Lower lobe of right lung (tissue), 2 donors: ENCODE measurements at regions not wholly inside any gene's neighbourhood (a gene's known extent, or its start where the extent isn't known, plus 50 kb on each side); places are given as distances from the start of the nearest gene placed in this dataset.

ENCODE experiments used
- ATAC-seq, 2 donors: fragments of 200-7000 bp; cut with Tn5 transposase; one replicate each; pipeline ENCODE4 v1.9.1; 2020 to 2022; ENCODE audit warnings: mild to moderate bottlenecking in 2 of 2, moderate library complexity in 2 of 2
- DNase-seq: peaks from one replicate; pipeline ENCODE4 v3.0.0-alpha.2; 2020
- H3K27ac ChIP-seq: fragments of 200-600 bp; one replicate; pipeline ENCODE4 v1.8.0; 2022
- H3K27me3 ChIP-seq: fragments of 200-600 bp; one replicate; pipeline ENCODE4 v1.8.0; 2022; ENCODE audit warnings: low read depth
- H3K36me3 ChIP-seq: fragments of 200-600 bp; one replicate; pipeline ENCODE4 v1.8.0; 2022; ENCODE audit warnings: mild to moderate bottlenecking
- H3K4me1 ChIP-seq: fragments of 200-600 bp; one replicate; pipeline ENCODE4 v1.8.0; 2022
- H3K4me3 ChIP-seq: fragments of 200-600 bp; one replicate; pipeline ENCODE4 v1.8.0; 2022; ENCODE audit warnings: mild to moderate bottlenecking
- H3K9me3 ChIP-seq: fragments of 200-600 bp; one replicate; pipeline ENCODE4 v1.8.0; 2022
- intact Hi-C: fragments of 100-400 bp; cut with DNase I; formaldehyde crosslinking; loops from one replicate; pipeline ENCODE4 v1.11.0; 2022
- TF ChIP-seq, protein P1 (sequence below): fragments of 200-600 bp; IDR thresholded peaks from one replicate; pipeline ENCODE4 v1.8.0; 2022; ENCODE audit warnings: antibody characterized with exemption, mild to moderate bottlenecking
- donor health status: DM: no; HTN: yes; CAD: no; lungs with severe emphysema.

- intact Hi-C loops: no loop called here
- ATAC-seq: no peak
Observed at GRCh38 chr2:192559587-192559986, 364.9 kb upstream of the TMEFF2 start.

GRCh38 chr2:192558637-192559036 lies 363.9 kb upstream of the TMEFF2 start:
- Histone ChIP-seq H3K36me3 (no peaks in the 10 kb centered on the region), H3K4me1 (no peaks in the 10 kb centered on the region), H3K4me3 (no peak overlapping the region), H3K9me3 (no peaks in the 10 kb centered on the region), H3K27ac (no peak overlapping the region), H3K27me3 (no peaks in the 10 kb centered on the region)
- intact Hi-C loops: no loop called here
- TF ChIP-seq, protein P1, sequence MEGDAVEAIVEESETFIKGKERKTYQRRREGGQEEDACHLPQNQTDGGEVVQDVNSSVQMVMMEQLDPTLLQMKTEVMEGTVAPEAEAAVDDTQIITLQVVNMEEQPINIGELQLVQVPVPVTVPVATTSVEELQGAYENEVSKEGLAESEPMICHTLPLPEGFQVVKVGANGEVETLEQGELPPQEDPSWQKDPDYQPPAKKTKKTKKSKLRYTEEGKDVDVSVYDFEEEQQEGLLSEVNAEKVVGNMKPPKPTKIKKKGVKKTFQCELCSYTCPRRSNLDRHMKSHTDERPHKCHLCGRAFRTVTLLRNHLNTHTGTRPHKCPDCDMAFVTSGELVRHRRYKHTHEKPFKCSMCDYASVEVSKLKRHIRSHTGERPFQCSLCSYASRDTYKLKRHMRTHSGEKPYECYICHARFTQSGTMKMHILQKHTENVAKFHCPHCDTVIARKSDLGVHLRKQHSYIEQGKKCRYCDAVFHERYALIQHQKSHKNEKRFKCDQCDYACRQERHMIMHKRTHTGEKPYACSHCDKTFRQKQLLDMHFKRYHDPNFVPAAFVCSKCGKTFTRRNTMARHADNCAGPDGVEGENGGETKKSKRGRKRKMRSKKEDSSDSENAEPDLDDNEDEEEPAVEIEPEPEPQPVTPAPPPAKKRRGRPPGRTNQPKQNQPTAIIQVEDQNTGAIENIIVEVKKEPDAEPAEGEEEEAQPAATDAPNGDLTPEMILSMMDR: no peak
- DNase-seq (no peak), ATAC-seq (no peak)

More at GRCh38 chr2:192559587-192559986, 364.9 kb upstream of the TMEFF2 start:
- no peak overlapping the region for H3K4me3 ChIP-seq
- DNase-seq: no peak
- TF ChIP-seq, protein P1: no peak
- no peaks in the 10 kb centered on the region for H3K27me3 ChIP-seq
- H3K4me1 ChIP-seq: no peaks in the 10 kb centered on the region
- no peaks in the 10 kb centered on the region for H3K9me3 ChIP-seq
- H3K27ac ChIP-seq: no peak overlapping the region
- no peaks in the 10 kb centered on the region for H3K36me3 ChIP-seq

- TF ChIP-seq, protein P1: no peak
- intact Hi-C loops: no loop called here
- H3K27ac ChIP-seq: no peak overlapping the region
- DNase-seq (no peak), ATAC-seq (no peak)
- no peaks in the 10 kb centered on the region for H3K9me3 ChIP-seq
- H3K4me1 ChIP-seq: no peaks in the 10 kb centered on the region
- H3K4me3 ChIP-seq: no peak overlapping the region
- no peaks in the 10 kb centered on the region for H3K36me3 ChIP-seq
- H3K27me3 ChIP-seq: no peaks in the 10 kb centered on the region
Observed at GRCh38 chr2:192555740-192556139, 361.0 kb upstream of the TMEFF2 start.

GRCh38 chr2:192551760-192552159 lies 357.0 kb upstream of the TMEFF2 start:
- Histone ChIP-seq H3K27me3 (no peaks in the 10 kb centered on the region), H3K4me3 (no peak overlapping the region), H3K27ac (no peak overlapping the region), H3K36me3 (no peaks in the 10 kb centered on the region), H3K9me3 (no peaks in the 10 kb centered on the region), H3K4me1 (no peaks in the 10 kb centered on the region)
- intact Hi-C loops: no loop called here
- ATAC-seq (no peak), DNase-seq (no peak)
- TF ChIP-seq, protein P1: no peak

DNA sequence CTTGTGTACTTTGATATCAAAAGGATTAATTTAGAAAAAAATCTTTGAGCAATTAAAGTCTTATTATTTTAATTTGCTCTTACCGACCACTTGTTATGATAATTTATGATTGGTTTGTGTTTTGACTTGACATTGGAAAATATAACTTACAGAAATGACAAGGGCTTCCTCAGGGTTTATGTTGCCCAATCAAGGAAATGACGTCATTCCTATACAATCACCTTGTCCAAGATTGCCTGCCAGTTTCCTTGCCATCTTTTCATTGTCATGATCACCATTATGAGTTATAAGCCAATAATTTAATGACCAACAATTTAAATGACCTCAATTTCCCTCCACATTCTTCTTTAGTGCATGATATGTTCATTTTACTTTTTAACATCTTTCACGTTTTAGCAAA lies 351.8 kb upstream of the TMEFF2 start:
- no peak overlapping the region for H3K27ac ChIP-seq
- DNase-seq: no peak

More for the DNA sequence above, 351.8 kb upstream of the TMEFF2 start:
- no peaks in the 10 kb centered on the region for H3K4me1 ChIP-seq
- intact Hi-C loops: no loop called here
- H3K36me3 ChIP-seq: no peaks in the 10 kb centered on the region
- ATAC-seq: no peak
- H3K27me3 ChIP-seq: no peaks in the 10 kb centered on the region
- TF ChIP-seq, protein P1: no peak
- H3K9me3 ChIP-seq: no peaks in the 10 kb centered on the region
- H3K4me3 ChIP-seq: no peak overlapping the region
